ENCODE measurements at regions not wholly inside any gene's neighbourhood (a gene's known extent, or its start where the extent isn't known, plus 50 kb on each side); places are given as distances from the start of the nearest gene placed in this dataset.

DNA sequence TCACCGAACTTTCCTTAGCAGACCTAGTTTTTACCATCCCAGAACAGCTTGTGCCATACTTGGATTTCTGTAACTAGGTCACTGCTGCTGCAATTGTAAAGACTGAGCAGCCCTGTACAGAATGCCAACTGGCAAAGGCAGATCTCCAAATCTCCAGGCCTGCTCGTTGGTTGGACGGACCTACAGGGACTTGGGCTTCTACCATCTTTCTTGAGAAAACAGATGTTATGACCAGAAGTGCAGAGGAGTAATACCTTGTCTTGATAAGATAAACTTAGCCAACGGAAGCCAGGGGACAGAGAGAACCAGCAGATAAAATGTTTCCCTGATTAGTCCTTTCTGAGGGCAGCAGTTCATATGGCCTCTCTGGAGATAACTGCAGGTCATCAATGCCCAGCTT, 304.1 kb downstream of the RFPL4B start:
- TF ChIP-seq, protein P1, sequence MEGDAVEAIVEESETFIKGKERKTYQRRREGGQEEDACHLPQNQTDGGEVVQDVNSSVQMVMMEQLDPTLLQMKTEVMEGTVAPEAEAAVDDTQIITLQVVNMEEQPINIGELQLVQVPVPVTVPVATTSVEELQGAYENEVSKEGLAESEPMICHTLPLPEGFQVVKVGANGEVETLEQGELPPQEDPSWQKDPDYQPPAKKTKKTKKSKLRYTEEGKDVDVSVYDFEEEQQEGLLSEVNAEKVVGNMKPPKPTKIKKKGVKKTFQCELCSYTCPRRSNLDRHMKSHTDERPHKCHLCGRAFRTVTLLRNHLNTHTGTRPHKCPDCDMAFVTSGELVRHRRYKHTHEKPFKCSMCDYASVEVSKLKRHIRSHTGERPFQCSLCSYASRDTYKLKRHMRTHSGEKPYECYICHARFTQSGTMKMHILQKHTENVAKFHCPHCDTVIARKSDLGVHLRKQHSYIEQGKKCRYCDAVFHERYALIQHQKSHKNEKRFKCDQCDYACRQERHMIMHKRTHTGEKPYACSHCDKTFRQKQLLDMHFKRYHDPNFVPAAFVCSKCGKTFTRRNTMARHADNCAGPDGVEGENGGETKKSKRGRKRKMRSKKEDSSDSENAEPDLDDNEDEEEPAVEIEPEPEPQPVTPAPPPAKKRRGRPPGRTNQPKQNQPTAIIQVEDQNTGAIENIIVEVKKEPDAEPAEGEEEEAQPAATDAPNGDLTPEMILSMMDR (IDR thresholded peaks at IDR 0.05; ENCODE audit: low read length): no peak
- no peak for TF ChIP-seq EZH2 (IDR thresholded peaks at IDR 0.05; ENCODE audit: borderline replicate concordance, low read length)
